ENCODE measurements at regions not wholly inside any gene's neighbourhood (a gene's known extent, or its start where the extent isn't known, plus 50 kb on each side); places are given as distances from the start of the nearest gene placed in this dataset.

- TF ChIP-seq CTCF (optimal IDR thresholded peaks at IDR 0.05 in 1 of 3, IDR thresholded peaks at IDR 0.05 in 1 of 3, conservative IDR thresholded peaks at IDR 0.05 in 1 of 3; ENCODE audit: extremely low read depth in 1 of 3, insufficient read depth in 2 of 3, low read length in 3 of 3): no peak
- no peak for TF ChIP-seq EZH2 (IDR thresholded peaks at IDR 0.05; ENCODE audit: low read length)
Observed at GRCh38 chr2:128636802-128637147, 318.1 kb upstream of the HS6ST1 start.
